COR-L47 (cell line): ENCODE measurements at regions not wholly inside any gene's neighbourhood (a gene's known extent, or its start where the extent isn't known, plus 50 kb on each side); places are given as distances from the start of the nearest gene placed in this dataset.

Experiments used
- DNase-seq: peaks from one replicate; lab custom pipeline; 2025; lab: John Stamatoyannopoulos, UW

DNA sequence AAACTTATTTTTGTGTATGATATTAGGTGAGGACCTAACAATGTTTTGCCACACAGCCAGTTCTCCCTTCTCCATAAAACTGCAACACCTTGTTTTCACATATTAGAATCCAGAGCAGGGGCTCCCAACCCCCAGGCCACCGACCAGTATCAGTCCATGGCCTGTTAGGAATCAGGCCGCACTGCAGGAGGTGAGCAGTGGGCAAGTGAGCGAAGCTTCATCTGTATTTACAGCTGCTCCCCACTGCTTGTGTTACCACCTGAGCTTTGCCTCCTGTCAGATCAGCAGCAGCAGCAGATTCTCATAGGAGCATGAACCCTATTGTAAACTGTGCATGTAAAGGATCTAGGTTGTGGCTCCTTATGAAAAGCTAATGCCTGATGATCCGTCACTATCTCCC, 185.9 kb upstream of the NSMCE3 start:
- no peak for DNase-seq

DNA sequence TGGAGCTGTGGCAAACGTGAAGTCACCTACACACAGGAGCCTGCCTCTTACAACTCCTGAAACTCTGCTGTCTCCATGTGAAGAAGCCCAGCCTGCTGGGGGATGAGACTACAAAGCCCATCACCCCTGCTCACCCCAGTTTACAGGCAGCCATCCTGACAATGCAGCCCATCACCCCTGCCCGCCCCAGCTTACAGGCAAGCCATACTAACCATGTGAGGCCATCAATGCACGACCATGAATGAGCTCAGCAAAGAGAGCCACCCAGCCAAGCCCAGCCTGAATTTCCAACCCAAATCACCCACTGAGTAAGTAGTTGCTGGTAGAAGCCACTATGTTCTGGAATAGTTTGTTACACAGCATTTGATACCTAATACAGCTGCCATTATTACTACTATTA, 185.4 kb upstream of the NSMCE3 start:
- DNase-seq: no peak

DNA sequence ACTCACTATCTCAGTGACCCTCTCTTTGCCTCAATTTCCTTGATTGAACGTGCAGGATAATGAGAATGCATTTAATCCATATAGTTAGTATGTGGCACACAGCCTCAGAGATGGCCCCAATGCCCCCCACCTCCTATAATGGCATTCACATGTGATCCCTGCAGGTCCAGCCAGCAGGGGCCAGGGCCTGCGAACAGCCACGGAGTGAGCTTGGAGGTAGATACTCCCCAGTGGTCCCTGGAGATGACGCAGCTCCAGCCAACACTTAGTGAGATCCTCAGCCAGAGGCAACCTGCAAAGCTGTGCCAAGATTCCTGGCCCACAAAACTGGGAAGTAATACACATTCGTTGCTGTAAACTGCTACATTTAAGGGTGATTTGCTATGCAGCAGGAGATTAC, 184.9 kb upstream of the NSMCE3 start:
- no peak for DNase-seq

DNA sequence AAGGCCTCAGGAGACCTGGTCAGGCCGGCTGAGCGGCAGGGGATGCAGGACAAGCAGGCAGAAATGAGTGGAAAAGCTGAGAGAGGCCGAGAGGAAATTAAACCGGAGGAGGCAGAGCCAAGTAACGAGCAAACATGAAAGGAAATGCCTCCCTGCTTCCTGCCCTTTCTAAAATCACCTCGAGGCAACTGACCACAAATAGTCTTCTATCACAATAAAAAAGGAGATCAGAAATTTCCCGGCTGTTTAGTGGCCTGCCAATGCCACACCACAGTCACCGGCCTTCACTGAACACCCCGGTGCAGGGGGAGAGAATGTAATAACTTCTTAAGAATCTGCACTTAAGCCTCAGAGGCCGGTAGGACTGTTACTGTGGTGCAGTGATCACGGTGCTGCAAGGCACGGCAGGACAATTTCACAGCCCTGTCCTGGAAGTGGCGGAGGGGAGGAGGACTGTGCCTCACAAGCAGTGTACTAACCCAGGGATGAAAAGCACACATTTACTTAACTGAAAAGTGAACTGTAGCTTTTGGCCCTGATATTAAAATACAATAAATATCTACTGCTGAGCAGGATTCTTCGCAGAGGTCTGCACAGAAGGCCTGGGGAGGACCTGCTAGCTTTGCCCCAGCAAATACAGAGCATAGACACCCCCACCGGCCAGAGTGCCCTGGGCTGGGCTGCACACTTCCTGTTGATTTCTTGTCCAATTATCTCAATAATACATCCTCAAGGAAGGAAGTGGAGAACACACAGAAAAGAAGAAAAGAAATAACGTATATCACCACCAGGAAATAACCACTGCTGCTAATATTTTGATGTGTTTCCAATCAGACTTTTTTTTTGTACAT, 183.5 kb upstream of the NSMCE3 start:
- DNase-seq: no peak

DNA sequence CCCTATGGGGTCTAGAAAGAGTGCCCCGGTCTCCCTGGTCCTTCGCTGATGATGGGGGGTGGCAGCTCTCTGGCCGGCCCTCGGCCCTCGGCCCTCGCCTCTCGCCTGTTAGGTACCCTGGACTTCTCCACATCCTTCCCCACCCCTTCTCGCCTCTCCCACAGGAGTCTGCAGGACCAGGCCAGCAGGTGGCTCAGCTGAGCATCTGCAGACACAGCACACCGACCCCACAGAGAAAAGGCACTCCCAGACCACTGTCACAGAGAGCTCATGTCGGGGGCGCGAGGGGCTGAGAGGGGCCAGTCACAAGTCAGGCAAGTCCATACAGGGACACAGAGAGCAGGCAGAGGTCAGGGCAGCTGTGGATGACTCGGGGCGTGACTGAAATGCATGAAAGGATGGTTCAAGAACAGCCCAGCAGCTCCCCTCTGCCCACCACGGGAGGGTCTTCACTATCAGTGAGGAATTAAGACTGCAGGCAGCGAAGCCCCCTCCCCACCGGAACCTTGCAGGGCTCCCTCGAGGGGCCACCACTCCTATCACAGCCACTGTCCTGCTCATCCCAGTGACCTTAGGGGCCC, 181.7 kb upstream of the NSMCE3 start:
- no peak for DNase-seq

DNA sequence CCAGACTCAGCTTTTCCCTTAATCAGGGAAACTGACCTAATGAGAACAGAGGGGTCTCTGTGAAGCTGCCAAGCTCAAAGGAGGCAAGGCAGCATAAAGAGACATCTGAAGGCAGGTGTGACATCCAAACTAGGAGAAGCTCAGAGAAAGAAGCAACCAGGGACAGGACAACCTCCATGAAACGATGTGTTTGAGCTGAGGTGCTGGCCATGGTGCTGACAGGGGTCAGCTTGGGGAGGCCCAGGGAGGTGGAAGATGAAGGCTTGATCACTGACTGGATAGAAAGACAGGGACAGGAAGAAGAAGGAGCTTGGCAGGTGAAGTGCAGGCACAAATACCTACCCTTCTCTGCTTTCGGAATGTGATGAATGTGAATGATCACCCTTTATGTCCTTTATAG, 179.5 kb upstream of the NSMCE3 start:
- DNase-seq: no peak

DNA sequence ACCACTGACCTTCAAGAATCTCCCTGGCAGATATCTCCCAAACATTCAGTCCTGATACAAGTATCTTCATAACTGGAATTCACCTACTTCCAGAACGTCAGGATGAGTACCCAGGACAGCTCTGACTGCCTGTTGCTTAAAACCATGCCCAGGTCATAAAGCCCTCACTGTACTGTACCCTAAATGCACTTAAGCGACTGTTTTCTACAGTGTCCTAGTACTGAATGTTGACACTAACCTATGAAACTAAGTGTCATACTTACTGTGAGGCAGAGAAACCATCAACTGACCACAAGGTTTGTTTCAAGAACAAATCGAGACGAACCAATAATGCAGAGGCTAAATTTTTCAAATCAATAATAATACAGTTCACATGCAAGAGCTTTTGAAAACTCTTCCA, 178.7 kb upstream of the NSMCE3 start:
- no peak for DNase-seq

DNA sequence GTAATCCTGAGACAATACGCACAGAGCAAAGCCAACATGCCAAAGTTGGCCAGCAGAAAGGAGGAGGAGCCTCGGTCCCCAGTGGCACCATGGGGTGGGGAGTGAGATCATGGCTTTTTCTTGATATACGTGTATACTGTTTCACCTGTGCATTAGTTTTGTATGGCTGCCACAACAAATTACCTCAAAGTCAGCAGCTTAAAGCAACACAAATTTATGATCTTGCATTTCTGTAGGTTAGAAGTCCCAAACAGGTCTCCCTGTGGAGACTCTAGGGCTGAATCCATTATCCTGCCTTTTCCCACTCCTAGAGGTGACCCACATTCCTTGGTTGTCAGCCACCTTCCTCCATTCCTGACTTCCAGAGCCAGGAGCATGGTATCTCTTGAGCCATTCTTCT, 176.9 kb upstream of the NSMCE3 start:
- no peak for DNase-seq

DNA sequence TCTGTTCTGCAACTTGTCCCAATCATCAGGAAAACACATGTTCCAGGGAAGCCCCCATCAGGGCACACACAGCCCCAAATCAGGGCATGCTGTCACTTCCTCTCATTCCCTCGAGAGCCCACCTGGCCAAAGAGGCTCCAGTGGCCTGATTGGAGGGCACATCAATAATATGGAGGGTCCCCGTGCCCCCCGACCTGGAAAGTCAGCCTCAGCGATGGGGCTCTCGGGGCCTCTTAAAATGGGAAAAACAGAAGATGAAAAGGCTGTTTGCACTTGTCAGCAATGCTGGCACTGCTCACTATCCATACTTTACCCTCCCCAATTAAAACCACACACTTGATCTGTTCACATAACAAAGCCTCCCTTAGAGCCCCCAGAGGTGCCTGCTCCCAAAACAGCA, 172.9 kb upstream of the NSMCE3 start:
- DNase-seq: no peak

DNA sequence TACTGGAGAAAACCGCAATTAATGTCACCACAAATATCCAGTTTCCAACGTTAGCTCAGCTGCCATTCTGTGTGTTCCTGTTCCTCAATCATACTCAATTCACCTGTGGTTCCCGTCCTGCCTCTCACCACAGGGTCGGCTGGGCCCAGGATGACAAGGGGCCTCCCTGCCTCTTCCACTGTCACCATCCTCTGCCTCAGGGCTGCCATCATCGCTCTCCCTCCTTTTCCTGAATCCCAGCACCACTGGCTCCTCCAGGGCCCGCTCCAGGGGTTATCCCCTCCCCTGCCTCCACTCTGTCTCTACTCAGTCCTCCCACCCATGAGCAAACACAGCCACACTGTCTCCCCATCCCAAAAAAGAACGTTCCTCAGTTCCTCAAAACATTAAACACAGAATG, 170.9 kb upstream of the NSMCE3 start:
- DNase-seq: no peak

DNA sequence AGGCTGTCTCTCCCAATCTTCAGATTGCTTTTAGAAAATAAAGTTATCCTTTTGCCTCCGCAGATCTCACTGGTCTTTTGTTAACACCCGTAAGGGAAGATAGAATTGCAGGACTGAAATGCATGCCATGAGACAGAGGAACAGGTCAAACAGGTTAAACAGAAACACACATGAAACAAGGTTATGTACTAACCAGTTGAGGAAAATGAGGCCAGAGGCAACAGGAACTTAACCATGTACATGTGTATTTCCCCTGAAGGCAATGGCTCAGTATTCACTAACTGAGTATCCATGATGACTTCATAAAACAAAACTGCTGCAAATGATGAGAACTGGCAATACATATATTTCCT, 169.1 kb upstream of the NSMCE3 start:
- DNase-seq: no peak

DNA sequence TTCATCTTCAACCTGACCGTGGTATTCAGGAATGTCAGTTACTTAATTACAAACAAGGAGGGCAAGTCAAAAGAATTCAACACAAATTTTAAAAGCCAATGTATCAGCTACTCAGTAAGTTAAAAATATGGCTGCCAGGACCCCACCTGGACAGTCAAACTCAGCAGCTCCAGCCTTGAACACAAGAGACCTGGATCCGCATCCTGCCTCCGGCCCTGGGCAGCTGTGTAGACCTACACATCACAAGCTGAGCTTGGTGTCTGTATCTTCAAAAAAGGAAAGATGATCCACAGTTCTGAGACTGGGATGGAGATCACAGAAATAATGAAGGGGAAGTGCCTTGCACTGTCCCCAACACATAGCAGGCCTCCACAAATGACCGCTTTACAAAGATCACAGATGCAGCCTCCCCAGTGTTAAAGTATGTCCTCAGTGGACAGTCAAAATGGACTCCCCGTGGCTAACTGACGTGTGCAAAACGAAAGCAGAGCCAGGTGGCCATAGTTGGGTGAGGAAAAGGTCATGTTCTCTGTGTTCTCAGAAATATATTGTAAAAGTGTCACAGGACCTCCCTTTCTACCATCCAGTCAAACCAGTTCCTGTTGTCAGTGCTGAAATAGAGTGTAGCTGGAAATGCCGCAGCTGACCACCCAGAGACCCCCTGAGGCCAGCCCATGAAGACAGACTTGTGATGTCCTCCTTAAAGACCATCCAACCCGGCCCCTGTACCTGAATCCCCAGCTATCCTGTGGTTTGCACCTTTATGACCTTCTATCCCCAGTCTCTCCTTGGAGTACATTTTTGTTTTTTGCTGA, 168.5 kb upstream of the NSMCE3 start:
- no peak for DNase-seq

DNA sequence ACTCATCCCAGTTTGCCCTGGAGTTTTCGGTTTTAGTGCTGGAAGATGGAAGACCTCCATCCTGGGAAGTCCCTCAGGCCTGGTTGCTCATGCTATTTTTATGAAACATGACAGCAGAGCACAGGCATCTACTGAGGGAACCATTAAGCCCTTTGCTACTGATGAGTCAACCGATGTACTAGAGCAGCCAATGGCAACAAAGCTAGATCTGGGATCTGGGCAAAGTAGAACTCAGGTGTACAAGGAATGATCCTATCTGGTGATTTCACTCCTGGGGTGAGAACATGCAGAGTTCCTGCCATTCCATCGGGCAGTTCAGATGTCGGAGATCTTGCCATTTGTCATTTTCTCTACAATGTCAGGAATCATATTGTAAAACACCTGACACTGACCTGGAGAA, 166.2 kb upstream of the NSMCE3 start:
- no peak for DNase-seq

DNA sequence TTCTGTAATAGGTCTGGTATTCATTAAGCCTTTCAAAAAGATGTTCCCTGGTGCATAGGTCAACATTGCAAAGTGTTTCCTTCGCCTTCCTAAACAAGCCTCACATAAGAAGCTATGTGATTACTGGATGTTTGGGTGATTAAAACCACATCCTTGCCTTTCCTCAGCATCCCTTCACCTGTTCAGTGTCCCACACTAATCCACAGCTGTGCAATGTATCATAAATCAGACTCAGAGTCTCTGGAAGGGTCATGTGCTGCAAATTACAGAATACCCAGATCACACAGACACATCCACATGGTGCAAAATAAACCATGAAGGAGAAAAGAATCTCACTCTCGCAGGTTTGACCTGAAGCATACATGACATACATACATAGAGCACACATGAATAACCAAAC, 164.7 kb upstream of the NSMCE3 start:
- no peak for DNase-seq

DNA sequence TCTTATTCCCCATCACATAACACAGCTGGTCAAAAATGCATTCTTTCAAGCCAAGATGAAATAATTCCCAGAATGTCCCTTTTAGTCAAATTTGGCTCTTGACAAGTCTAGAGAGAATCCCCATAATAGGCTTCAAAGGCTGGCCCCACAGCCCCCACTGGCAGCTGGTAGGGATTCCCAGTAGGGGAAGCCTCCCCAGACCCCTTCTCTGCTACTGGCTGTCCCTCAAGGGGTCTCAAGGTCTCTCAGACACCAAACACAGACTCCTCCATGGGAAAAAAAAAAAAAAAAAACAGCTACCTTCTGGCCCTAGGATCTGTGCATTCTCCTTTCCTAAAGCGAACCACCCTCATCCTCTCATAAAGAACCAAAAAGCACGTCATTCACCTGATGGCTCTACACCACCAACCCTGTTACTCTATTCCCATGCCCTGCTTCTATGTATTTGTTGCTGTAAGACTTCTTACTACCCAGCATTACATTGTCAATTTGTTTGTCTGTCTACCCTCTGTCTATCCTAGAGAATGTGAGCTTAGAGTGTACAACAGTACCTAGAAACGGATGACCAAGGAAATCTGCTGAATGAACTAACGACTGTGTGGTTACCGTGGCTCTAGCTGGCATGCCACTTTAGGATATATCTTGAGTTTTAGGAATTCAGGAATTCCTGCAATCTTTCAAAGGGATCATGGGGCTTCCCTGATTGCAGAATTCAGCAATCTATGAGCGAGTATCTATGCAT, 164.1 kb upstream of the NSMCE3 start:
- DNase-seq: no peak

DNA sequence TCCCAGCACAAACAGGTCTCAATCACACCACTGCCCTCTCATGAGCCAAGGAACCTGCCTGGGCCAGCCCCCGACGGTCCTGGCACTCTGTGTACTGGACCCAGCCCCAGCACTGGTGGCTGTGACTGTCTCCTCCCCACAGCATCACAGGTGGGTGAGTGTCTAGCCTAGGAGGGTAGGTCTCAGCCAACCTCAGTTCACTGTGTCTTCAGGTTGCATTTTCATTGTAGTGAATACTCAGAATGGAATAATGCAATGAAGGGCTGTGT, 163.4 kb upstream of the NSMCE3 start:
- DNase-seq: no peak

DNA sequence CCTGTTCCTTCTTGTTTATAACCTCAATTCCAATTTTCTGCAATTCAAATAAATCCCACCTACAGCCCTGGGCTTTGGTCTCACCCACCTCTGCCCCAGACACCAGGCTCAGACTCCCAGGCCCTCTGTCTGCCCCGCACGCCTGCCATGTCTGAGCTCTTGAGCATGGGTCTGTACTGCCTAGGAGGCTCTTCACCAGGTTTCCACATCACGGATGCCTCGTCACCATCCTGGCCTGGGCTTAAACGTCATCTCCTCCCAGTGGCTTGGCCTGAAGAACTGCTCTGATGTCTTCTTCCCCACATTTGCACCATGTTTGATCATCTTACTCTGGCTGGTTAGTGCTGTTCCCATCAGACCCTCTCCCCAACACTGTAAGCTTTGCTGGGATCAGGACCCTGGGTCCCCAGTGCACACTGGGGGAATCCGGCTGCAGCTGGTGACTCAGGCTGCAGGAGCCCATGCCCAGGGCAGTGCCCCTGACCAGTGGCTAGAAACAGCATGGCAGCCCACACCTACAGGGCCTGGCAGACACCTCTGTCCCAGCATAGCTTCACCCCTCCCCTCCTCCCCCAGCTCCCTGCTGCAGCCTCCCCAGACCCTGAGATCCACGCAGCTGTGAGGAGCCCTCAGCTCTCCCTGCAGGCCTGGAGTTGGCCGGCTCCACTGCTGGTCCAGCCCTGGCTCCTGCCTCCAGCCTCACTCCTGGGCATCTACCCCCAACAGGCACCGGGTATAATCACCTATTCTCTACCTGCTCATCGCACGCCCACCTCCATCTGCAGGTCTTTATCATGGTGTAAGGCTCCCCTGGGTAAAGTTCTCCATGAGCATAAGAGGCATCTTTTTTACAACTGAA, 162.8 kb upstream of the NSMCE3 start:
- no peak for DNase-seq

DNA sequence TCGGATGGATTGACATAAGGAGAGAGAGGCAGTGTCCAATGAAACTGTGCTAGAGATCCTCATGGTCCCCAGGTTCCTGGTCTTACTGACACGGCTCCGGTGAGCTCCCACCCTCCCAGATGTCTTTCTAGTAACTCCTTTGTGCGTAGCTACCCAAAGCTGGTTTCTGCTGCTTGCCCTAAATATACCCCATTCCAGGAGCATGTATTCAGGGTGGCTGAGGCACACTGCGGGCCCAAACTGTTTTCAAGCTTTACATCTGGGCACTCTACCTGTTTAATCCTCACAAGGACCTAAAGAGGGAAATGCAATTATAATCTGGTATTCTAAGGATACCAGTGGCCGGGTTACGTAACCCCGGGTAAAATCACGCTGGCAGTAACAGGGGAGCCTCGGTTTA, 161.2 kb upstream of the NSMCE3 start:
- no peak for DNase-seq

DNA sequence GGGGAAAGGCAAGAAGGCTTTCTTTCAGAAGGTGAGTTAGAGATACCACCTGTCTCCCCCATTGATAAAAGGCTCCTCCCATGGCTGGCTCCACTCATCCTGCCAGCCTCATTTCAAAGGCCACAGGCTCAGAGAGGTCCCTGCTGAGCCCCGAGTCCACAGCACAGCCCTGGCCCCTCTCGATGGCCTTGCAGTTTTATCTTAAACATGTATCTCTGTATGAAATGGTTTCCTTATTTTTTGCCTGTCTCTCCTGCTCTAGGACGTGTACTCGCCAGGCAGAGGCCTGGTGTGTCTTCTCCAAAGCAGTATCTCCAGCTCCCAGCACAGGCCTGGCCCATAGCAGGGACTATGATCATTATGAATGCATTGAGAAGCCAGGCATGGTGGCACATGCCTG, 160.5 kb upstream of the NSMCE3 start:
- no peak for DNase-seq

DNA sequence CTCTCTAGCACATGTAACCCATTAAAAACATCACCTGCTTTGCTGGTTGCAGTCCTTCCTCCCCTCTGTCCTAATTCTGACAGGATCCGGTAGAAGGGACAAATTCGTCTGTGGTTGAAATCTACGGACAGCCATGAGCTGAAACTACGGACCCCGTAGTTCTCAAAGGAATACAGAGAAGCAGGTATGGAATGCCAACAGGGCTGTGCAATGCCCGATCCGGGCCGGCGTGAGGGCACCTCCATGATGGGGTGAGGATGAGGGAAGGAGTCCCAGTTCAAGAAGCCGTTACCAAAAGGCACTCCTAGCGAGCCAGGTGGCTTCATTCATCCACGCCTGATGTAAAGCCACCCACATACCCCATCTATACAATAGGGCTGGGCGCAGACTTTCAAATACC, 160.0 kb upstream of the NSMCE3 start:
- DNase-seq: no peak

DNA sequence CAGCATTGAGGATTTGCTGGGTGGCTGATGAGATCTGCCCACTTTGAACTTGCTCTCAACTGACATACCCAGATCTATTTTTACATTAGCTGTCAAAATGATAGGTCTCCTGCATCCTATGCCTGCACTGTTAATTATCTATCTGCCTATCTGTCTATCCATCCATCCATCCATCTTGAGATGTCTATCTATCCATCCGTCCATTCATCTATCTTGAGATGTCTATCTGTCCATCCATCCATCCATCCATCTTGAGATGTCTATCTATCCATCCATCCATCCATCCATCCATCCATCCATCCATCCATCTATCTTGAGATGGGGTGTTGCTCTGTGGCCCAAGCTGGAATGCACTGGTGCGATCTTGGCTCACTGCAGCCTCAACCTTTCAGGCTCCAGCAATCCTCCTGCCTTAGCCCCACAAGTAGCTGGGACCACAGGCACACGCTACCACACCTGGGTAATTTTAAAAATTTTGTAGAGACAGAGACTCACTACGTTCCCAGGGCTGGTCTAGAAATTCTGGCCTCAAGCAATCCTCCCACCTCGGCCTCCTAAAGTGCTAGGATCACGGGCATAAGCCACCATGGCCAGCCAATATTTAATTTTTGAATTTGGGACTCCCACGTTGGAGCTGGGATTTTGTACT, 159.4 kb upstream of the NSMCE3 start:
- no peak for DNase-seq
